ENCODE measurements at regions not wholly inside any gene's neighbourhood (a gene's known extent, or its start where the extent isn't known, plus 50 kb on each side); places are given as distances from the start of the nearest gene placed in this dataset.

DNA sequence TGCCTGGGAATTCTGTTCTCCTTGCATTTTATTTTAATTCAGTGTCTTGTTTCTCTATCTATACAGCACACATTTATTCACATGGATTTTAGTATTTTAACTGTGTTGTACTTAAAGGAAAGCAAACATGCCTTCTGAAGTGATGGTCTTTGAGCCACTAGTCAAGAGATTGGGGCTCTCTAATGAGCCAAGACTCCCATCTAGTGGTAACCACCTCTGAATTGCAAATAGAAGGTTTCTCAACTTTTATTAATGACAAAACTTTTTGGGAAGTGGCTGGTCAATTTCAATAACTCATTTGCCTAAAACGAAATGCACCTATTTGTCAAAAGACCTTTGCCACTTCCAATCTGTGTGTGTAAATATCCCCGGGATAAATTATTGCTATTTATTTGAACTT lies 199.6 kb downstream of the LTN1 start:
- Mint-ChIP-seq H3K27me3 (ENCODE audit: low read depth) (no peaks in the 10 kb centered on the region), H3K27ac (no peak overlapping the region), H3K36me3 (no peaks in the 10 kb centered on the region), H3K4me3 (no peak overlapping the region), H3K9me3 (no peaks in the 10 kb centered on the region), H3K4me1 (peaks cover 15% of the 10 kb centered on the region)
- no peak for DNase-seq (ENCODE audit: low spot score in 2 of 2, unreplicated experiment in 2 of 2)
- TF ChIP-seq, protein P1, sequence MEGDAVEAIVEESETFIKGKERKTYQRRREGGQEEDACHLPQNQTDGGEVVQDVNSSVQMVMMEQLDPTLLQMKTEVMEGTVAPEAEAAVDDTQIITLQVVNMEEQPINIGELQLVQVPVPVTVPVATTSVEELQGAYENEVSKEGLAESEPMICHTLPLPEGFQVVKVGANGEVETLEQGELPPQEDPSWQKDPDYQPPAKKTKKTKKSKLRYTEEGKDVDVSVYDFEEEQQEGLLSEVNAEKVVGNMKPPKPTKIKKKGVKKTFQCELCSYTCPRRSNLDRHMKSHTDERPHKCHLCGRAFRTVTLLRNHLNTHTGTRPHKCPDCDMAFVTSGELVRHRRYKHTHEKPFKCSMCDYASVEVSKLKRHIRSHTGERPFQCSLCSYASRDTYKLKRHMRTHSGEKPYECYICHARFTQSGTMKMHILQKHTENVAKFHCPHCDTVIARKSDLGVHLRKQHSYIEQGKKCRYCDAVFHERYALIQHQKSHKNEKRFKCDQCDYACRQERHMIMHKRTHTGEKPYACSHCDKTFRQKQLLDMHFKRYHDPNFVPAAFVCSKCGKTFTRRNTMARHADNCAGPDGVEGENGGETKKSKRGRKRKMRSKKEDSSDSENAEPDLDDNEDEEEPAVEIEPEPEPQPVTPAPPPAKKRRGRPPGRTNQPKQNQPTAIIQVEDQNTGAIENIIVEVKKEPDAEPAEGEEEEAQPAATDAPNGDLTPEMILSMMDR (IDR thresholded peaks at IDR 0.05; ENCODE audit: unreplicated experiment) = no peak

DNA sequence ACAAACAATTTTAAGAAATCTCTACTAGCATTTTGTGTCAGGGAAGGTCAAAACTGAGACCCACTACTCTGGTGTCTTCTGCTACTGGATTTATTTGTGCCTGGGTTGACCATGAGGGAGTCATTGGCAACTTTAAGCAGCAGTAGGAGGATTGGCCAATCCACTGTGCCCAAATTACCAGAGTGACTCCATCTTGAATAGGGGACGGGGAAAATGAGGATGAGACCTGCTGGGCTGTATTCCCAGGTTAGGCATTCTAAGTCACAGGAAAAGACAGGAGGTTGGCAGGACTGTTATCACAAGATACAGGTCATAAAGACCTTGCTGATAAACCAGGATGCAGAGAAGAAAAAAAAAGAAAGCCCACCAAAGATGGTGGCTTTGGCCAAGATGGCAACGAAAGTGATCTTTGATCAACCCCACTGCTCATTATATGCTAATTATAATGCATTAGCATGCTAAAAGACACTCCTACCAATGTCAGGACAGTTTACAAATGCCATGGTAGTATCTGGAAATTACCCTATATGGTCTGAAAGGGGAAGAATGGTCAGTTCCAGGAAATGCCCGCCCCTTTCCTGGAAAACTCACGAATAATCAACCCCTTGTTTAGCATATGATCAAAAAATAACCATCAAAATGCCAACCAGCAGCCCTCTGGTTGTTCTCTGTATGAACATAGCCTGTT lies 200.9 kb downstream of the LTN1 start:
- Mint-ChIP-seq H3K27ac (no peak overlapping the region), H3K27me3 (ENCODE audit: low read depth) (no peaks in the 10 kb centered on the region), H3K36me3 (no peaks in the 10 kb centered on the region), H3K9me3 (peaks cover 10% of the 10 kb centered on the region), H3K4me1 (peaks cover 15% of the 10 kb centered on the region), H3K4me3 (no peak overlapping the region)
- TF ChIP-seq, protein P1 (IDR thresholded peaks at IDR 0.05; ENCODE audit: unreplicated experiment) = no peak
- no peak for DNase-seq (ENCODE audit: low spot score in 2 of 2, unreplicated experiment in 2 of 2)

DNA sequence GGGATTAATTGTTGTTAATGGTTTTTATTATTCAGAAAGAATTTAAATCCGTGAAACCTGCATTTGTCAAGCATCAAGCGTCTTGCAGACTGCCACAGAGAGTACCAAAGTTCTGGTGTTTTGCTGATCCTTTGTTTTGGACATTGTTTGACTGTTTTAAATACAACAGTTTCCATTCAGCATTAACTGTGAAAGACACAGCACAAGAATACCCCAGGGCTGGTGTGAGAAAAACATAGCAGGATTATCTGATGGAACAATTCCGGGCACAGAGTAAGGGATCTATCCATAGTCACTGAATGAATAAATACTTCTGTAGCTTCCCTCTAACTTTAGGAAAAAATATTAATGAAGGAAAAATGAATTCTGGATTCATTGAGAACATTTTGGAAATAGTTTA lies 202.3 kb downstream of the LTN1 start:
- no peak overlapping the region for H3K4me3 Mint-ChIP-seq
- H3K27ac Mint-ChIP-seq = no peak overlapping the region
- H3K27me3 Mint-ChIP-seq (ENCODE audit: low read depth) = no peaks in the 10 kb centered on the region
- no peak for DNase-seq (ENCODE audit: low spot score in 2 of 2, unreplicated experiment in 2 of 2)
- TF ChIP-seq, protein P1 (IDR thresholded peaks at IDR 0.05; ENCODE audit: unreplicated experiment) = no peak
- H3K9me3 Mint-ChIP-seq = peaks cover 18% of the 10 kb centered on the region
- peaks cover 15% of the 10 kb centered on the region for H3K4me1 Mint-ChIP-seq
- H3K36me3 Mint-ChIP-seq = no peaks in the 10 kb centered on the region

DNA sequence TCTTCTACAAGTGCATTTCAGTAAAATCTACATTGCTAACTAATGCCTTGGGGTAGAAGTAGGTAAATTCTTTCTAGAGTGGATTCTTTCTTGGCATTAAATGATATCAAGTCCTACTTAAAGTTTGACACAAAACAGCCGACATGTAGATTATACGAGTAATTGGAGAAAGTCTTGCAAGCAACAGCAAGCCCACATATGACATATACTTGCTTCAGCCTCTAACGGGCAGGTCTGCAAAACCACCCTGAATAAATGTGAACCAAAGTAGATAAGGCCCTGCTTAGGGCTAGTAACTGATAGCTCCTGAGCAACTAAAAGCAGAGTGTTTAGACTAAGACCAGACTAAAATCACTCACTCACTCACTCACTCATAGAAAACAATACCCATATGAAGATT lies 203.2 kb downstream of the LTN1 start:
- H3K9me3 Mint-ChIP-seq = peaks cover 26% of the 10 kb centered on the region

DNA sequence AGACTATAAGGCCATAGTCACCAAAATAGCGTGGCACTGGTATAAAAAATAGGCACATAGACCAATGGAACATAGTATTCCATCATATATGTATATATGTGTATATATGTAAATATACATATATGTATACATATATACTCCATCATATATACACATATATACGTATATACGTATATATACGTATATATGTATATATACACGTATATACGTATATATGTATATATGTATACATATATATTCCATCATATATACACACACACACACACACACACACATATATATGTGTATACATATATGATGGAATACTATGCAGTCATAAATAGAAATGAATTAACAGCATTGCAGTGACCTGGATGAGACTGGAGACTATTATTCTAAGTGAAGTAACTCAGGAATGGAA lies 204.6 kb downstream of the LTN1 start:
- Mint-ChIP-seq H3K36me3 (no peaks in the 10 kb centered on the region), H3K27ac (no peak overlapping the region), H3K9me3 (peaks cover 26% of the 10 kb centered on the region), H3K4me1 (peaks cover 15% of the 10 kb centered on the region), H3K4me3 (no peak overlapping the region), H3K27me3 (ENCODE audit: low read depth) (no peaks in the 10 kb centered on the region)
- TF ChIP-seq, protein P1 (IDR thresholded peaks at IDR 0.05; ENCODE audit: unreplicated experiment) = no peak
- DNase-seq (ENCODE audit: low spot score in 2 of 2, unreplicated experiment in 2 of 2) = no peak

More for the DNA sequence above, 203.2 kb downstream of the LTN1 start:
- Mint-ChIP-seq H3K36me3 (no peaks in the 10 kb centered on the region), H3K27ac (peak overlapping the region; percentile 31), H3K27me3 (ENCODE audit: low read depth) (no peaks in the 10 kb centered on the region), H3K4me3 (no peak overlapping the region), H3K4me1 (peaks cover 15% of the 10 kb centered on the region)
- TF ChIP-seq, protein P1 (IDR thresholded peaks at IDR 0.05; ENCODE audit: unreplicated experiment) = no peak
- DNase-seq (ENCODE audit: low spot score in 2 of 2, unreplicated experiment in 2 of 2) = no peak

Measured in mesothelial cell of epicardium (in vitro differentiated cells).